ENCODE measurements at regions not wholly inside any gene's neighbourhood (a gene's known extent, or its start where the extent isn't known, plus 50 kb on each side); places are given as distances from the start of the nearest gene placed in this dataset.

GRCh38 chr14:87540339-87540738 lies 452.6 kb downstream of the GALC start:
- DNase-seq = no peak

DNA sequence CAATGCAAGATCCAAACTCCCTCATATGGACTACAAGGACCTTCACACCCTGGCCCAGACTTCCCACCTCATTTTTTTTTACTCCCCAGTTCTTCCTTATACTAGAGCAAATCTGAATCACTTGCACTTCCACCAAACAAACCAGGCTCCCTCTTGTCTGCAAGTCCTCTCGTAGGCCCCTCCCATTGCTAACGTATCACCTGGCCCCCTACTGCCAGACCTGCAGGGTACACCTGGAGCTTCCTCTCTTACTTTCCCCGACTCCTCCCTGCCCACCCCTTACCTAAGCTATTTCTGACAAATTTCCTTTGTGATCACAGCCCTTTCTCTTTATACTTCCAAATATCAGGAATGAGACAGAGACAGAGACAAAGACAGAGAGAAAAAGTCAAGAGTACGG lies 463.9 kb downstream of the GALC start:
- no peak for DNase-seq

- no peak for DNase-seq
Observed at GRCh38 chr14:87526731-87527130, 466.3 kb downstream of the GALC start.

DNA sequence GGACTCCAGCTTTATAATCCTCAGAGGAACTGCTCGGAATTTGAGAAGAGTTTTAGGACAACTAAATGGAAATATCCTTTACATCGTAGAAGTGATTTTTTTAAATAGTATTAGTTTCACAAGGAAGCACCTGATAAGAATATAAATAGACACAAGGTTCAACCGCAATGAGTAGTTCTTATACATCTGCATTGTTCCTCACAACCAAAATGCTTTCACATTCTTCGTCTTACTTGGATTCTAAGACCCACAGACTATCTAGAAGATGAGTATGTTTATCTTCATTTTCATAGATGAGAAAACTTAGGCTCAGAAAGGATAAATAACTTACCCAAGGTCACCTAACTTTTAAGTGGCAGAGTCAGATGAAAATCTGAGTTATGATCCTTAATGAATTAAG lies 469.0 kb downstream of the GALC start:
- no peak for DNase-seq

DNA sequence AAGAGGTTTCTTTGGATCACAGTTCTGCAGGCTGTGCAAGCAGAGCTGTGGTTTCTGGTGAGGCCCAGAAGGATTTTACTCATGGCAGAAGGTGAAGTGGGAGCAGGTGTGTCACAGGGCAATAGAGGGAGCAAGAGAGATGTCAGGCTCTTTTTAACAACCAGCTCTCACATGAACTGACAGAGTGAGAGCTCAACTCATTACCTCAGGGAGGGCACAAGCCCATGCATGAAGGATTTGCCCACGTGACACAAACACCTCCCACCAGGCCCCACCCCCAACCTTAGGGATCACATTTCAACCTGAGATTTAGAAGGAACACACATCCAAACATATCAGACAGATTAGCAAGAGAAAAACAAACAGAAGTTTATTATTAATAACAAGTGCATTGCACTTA lies 470.4 kb downstream of the GALC start:
- no peak for DNase-seq

DNA sequence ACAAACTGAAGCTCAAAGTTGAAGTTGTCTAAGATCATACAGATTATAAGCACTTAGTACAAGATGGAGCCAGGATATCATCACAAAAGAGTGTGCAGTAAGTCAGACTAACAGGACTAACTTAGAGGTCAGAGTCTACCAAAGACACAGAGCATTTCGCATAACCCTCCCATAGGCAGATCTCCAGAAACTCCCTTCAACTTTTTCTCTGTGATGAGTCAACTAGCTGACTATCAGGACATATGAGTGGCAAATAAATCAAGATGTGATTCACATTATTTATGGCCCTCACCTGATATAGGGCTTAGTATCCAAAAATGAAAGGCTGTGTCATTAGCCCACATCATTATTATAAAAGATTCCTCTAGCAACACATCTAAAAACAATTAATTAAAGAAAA lies 484.6 kb downstream of the GALC start:
- no peak for DNase-seq

DNA sequence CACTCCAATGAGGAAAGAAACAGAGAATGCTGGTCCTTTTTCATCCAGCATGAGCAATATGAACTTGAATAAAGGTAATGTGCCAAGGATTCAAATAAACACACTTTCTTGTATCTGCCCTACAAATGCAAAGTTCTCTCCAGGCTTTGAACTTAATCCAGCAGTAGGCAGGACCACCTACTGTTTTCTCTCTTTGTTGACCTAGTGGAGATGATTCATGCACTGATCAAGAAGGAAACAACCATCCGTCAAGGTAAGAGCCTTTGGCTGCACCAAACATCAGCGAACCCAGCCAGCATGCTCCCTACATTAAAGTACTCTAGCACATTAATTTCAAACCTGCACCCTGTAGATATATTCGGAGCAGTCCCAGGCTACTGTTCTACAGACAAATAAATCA lies 489.3 kb downstream of the GALC start:
- no peak for DNase-seq

DNA sequence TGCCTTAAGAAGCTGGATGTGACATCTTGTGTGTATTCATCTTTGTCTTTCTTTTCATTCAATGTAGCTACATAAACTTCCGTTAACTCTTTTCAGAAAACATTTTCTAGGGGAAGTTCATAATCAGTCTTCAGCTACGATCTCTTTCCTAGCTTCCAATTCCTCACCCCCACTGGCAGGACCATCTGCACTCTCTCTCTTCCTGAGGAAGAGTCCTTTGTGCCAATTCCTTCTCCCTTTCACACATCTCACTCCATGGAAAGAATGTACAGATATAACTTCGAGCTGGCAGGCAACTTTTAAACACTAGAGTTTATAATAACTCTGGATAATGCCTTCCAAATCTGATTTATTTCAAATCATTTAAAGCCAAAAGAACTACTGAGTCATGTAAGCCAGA lies 495.7 kb downstream of the GALC start:
- peak in 6 of 58 donors; percentile 2 to 36 (median 18) for DNase-seq

GRCh38 chr14:87494010-87494409 lies 499.0 kb downstream of the GALC start:
- no peak for DNase-seq

GRCh38 chr14:87492561-87492960 lies 500.4 kb downstream of the GALC start:
- no peak for DNase-seq

DNA sequence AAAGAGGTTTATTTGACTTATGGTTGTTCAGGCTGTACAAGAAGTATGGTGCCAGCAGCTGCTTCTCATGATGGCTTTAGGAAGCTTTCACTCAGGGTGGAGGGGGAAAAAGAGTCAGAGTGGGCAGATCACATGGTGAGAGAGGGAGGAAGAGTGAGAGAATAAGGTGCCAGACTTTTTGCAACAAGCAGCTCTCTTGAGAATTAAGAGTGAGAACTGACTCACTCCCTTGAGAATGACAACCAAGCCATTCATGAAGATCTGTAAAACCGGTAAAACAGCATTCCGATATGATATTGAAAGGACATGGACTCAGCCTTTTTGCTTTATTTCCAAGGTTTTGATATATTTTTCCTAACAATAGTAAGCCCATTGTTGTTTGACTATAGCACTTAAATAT lies 501.2 kb downstream of the GALC start:
- peak in 5 of 58 donors; percentile 1 to 18 (median 8) for DNase-seq

- DNase-seq = no peak
Observed at GRCh38 chr14:87489196-87489819, 503.7 kb downstream of the GALC start.

GRCh38 chr14:87483271-87484260 lies 509.4 kb downstream of the GALC start:
- no peak for DNase-seq

GRCh38 chr14:87468531-87468930 lies 524.5 kb downstream of the GALC start:
- DNase-seq = no peak

GRCh38 chr14:87467578-87467977 lies 525.4 kb downstream of the GALC start:
- DNase-seq = no peak

DNA sequence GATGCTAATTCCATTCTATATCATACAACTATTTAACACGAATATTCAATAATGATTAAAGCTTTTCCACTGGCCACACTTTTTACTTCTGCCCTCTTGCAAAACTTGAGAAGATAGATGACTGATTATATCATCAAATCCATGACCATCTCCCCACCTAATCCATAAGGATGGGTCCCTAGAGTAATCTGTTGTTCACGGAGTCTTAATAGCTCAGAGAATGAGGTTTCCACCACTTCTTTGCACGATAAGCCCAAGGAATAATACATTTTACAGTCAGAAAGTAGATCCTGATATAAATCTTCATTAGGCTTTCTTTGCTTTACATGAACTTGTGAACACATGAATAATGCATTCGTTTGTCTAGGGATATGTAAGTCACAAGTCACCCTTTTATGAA lies 527.2 kb downstream of the GALC start:
- no peak for DNase-seq

- DNase-seq = no peak
Observed at GRCh38 chr14:87461704-87462103, 531.3 kb downstream of the GALC start.

- no peak for DNase-seq
Observed at GRCh38 chr14:87457720-87458119, 535.3 kb downstream of the GALC start.

DNA sequence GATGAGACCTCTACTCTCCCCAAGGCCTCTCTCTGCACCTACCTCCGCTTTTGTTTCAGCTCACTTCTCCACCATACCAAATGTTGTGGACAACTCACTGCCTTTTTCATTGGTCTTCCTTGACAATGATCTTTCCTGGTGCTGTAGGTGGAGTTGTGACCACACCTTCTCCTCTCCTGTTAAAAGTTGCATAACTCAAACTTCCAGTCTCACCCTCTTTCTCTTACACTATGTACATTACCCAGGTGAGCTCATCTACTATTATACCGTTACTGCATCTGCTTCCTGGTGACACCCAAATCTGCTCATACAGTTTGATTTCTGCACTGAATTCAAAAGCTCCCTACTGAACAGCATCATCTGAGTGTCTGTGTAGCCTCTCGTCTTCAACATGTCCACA lies 542.8 kb downstream of the GALC start:
- no peak for DNase-seq

- no peak for DNase-seq
Observed at GRCh38 chr14:87449016-87449415, 544.0 kb downstream of the GALC start.

GRCh38 chr14:87443787-87444186 lies 549.2 kb downstream of the GALC start:
- DNase-seq = no peak

DNA sequence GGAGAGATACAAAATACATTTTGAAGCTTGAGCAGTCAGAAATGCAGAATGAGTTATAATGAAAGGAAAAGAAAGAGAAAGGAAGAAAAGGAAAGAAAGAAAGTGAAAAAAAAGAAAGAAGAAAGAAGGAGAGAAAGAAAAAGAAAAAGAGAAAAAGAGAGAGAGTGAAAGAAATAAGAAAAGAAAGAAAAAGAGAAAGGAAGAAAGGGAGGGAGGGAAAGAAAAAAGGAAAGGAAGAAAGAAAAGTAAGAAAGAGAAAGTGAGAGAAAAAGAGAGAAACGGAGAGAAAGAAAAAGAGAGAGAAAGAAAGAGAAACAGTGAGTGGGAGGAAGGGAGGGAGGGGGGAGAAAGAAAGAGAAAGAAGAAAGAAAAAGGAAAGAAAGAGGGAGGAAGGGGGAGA lies 549.9 kb downstream of the GALC start:
- no peak for DNase-seq

- no peak for DNase-seq
Observed at GRCh38 chr14:87437158-87437557, 555.8 kb downstream of the GALC start.
